K562 (cell line): ENCODE measurements at regions not wholly inside any gene's neighbourhood (a gene's known extent, or its start where the extent isn't known, plus 50 kb on each side); places are given as distances from the start of the nearest gene placed in this dataset.
"Not testable (repeated sequence)": the region's sequence is repeated elsewhere in the genome, so short reads cannot be mapped to it uniquely, and the experiment has no call there.

Experiments used
- ATAC-seq: fragments of 200-7000 bp; cut with Tn5 transposase; 3 replicates; pipeline ENCODE4 v1.9.1; 2020; ENCODE audit warnings: moderate library complexity
- BruUV-seq: library from RNA; stranded (reverse); fragments of 400-500 nt; replicated peaks from 2 replicates; lab custom pipeline; 2021; lab: Mats Ljungman, UMichigan
- CTCF ChIA-PET: fragments of 300-600 bp; formaldehyde crosslinking; extraction: SDS; loops from one replicate; lab custom pipeline; 2021; ENCODE audit warnings: low intra/inter-chr PET ratio; lab: Yijun Ruan, JAX
- POLR2A ChIA-PET: fragments of 300-600, 350-650 bp; sonication (Branson Sonifier 250); formaldehyde crosslinking; extraction: SDS; loops from one replicate; lab custom pipeline; 2021; ENCODE audit warnings: antibody characterized with exemption, inconsistent platforms; lab: Yijun Ruan, JAX
- DNase-seq, 4 experiments: peaks; one replicate each; pipeline versions ENCODE4 v3.0.0 to v3.0.0-alpha.2; 2011 to 2018; ENCODE audit warnings: low spot score in 3 of 4, mixed read lengths in 3 of 4; ENCODE audit errors: extremely low read depth in 1 of 4
- FAIRE-seq: peaks from 2 replicates; lab custom pipeline; 2011; peaks lifted over from hg19 to GRCh38; lab: Jason Lieb, UNC
- H2AFZ ChIP-seq: 2 replicates; pipeline ENCODE4 v1.6.0; 2011; ENCODE audit warnings: low read depth, low read length, control low read depth, inconsistent platforms
- H3K27ac ChIP-seq: fragments of 200-600 bp; 3 replicates; pipeline ENCODE4 v1.8.0; 2011; ENCODE audit warnings: low read depth, mild to moderate bottlenecking, control low read depth, inconsistent platforms, low read length, moderate library complexity, mixed read lengths; ENCODE audit errors: extremely low read depth
- H3K27me3 ChIP-seq, 2 experiments: fragments of 300-600 bp in 1 of 2; 2 replicates in 1 of 2; 3 replicates in 1 of 2; pipeline versions ENCODE4 v1.6.0 to v1.8.0; 2011; ENCODE audit warnings: inconsistent platforms in 2 of 2, low read length in 2 of 2, mild to moderate bottlenecking in 1 of 2, mixed read lengths in 1 of 2, moderate library complexity in 1 of 2; ENCODE audit not compliant: control insufficient read depth in 2 of 2, insufficient read depth in 2 of 2
- H3K36me3 ChIP-seq: fragments of 300-600 bp; 3 replicates; pipeline ENCODE4 v1.8.0; 2011; ENCODE audit warnings: mild to moderate bottlenecking, low read length, inconsistent platforms; ENCODE audit not compliant: control insufficient read depth, insufficient read depth
- H3K4me1 ChIP-seq, 2 experiments: fragments of 200-600 bp in 1 of 2; replicated peaks in 1 of 2; 2 replicates in 1 of 2; 3 replicates in 1 of 2; pipeline versions ENCODE4 v1.5.1 to v1.8.0; 2011; ENCODE audit warnings: inconsistent platforms in 2 of 2, low read length in 2 of 2, mild to moderate bottlenecking in 1 of 2, mixed read lengths in 1 of 2, moderate library complexity in 1 of 2; ENCODE audit not compliant: control insufficient read depth in 2 of 2, insufficient read depth in 2 of 2
- H3K4me2 ChIP-seq: 2 replicates; pipeline ENCODE4 v1.6.1; 2011; ENCODE audit warnings: low read length, control low read depth, inconsistent platforms, mixed read lengths; ENCODE audit not compliant: insufficient read depth
- H3K4me3 ChIP-seq: fragments of 200-600 bp; sonication (generic), shearing (Covaris generic); 2 replicates; pipeline ENCODE4 v1.5.1; 2016; ENCODE audit warnings: control low read depth, inconsistent platforms
- H3K79me2 ChIP-seq: fragments of 200-600 bp; 3 replicates; pipeline ENCODE4 v1.8.0; 2011; ENCODE audit warnings: low read length, inconsistent platforms; ENCODE audit not compliant: control insufficient read depth, insufficient read depth
- H3K9ac ChIP-seq, 2 experiments: 2 replicates each; pipeline versions ENCODE4 v1.6.0 to v1.6.1; 2011; ENCODE audit warnings: low read depth in 2 of 2, low read length in 2 of 2, control low read depth in 1 of 2, inconsistent platforms in 1 of 2, mild to moderate bottlenecking in 1 of 2, mixed read lengths in 1 of 2; ENCODE audit not compliant: insufficient read depth in 1 of 2
- H3K9me1 ChIP-seq: one replicate; pipeline ENCODE4 v1.6.0; 2011; ENCODE audit warnings: inconsistent platforms, mild to moderate bottlenecking, low read length, moderate library complexity; ENCODE audit not compliant: control insufficient read depth, insufficient read depth
- H3K9me3 ChIP-seq: replicated peaks from 2 replicates; pipeline ENCODE4 v1.5.1; 2011; ENCODE audit warnings: low read depth, low read length, inconsistent platforms; ENCODE audit not compliant: control insufficient read depth, insufficient read depth
- H4K20me1 ChIP-seq: replicated peaks from 2 replicates; pipeline ENCODE4 v1.6.1; 2011; ENCODE audit warnings: low read length, inconsistent platforms, mixed read lengths; ENCODE audit not compliant: control insufficient read depth, insufficient read depth
- ARID1B ChIP-seq: fragments of 450-650 bp; IDR thresholded peaks from 2 replicates; pipeline ENCODE4 v1.6.1; 2016; ENCODE audit warnings: antibody characterized with exemption, mild to moderate bottlenecking, inconsistent platforms
- NBN ChIP-seq: fragments of 450-650 bp; IDR thresholded peaks from 2 replicates; pipeline ENCODE4 v1.6.1; 2016; ENCODE audit warnings: low read depth, mild to moderate bottlenecking
- XRCC3 ChIP-seq: fragments of 450-650 bp; IDR thresholded peaks from 2 replicates; pipeline ENCODE4 v1.6.1; 2017; ENCODE audit warnings: mild to moderate bottlenecking, moderate library complexity
- ZNF174 ChIP-seq: fragments of 250-450 bp; sonication (Bioruptor Pico); IDR thresholded peaks from 2 replicates; pipeline ENCODE4 v1.4.0; 2020; ENCODE audit warnings: mild to moderate bottlenecking
- WGBS: fragments of 100-300 bp; shearing (Covaris generic); methylation state at CpG from one replicate; pipeline ENCODE4 v1.1.6; 2016; ENCODE audit warnings: low coverage, mixed read lengths; ENCODE audit not compliant: insufficient coverage; ENCODE audit errors: missing lambda C conversion rate; 5-methylcytosine and 5-hydroxymethylcytosine counted together
- in situ Hi-C: fragments of 300-500 bp; cut with MboI; formaldehyde crosslinking; loops from 4 replicates; pipeline ENCODE4 v1.15.0; 2018; ENCODE audit warnings: inconsistent platforms, mixed read lengths
- intact Hi-C: fragments of 100-400 bp; cut with micrococcal nuclease; formaldehyde crosslinking; loops from 2 replicates; pipeline ENCODE4 v1.14.2; 2022
- TF ChIP-seq, protein P1 (sequence below): sonication (generic); formaldehyde crosslinking; IDR thresholded peaks from 2 replicates; pipeline ENCODE4 v1.8.0; 2022; ENCODE audit warnings: mild to moderate bottlenecking, missing genetic modification reagents

DNA sequence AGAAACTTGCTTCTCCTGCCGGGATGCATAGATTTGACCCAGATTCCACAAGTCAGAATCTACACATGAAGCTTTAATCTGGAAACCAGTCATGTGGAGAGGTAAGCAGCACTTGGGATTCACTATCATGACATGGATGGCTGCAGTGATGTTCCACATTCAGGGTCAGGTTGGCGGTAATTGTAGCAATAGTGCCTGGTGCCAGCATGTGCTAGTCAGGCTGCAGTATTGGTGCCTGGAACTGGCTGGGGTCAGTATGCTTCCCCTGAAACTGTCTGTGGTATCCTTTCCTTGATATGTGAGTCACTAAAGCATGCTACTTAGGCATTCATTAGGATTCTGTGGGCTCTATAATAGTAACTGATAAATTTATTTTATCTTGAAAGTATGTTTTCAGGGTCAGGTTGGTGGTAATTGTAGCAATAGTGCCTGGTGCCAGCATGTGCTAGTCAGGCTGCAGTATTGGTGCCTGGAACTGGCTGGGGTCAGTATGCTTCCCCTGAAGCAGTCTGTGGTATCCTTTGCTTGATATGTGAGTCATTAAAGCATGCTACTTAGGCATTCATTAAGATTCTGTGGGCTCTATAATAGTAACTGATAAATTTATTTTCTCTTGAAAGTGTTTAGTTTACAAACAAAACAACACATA lies 1439.2 kb downstream of the ZPLD1 start:
- ATAC-seq (no peak), FAIRE-seq (no peak), DNase-seq (no peak)
- Histone ChIP-seq H3K4me3 (no peak overlapping the region), H4K20me1 (no peaks in the 10 kb centered on the region), H3K27me3 (no peaks in the 10 kb centered on the region), H3K9me1 (no peaks in the 10 kb centered on the region), H3K27ac (no peak overlapping the region), H3K4me2 (no peak overlapping the region), H3K79me2 (no peaks in the 10 kb centered on the region)
- 4% methylated on average over 2 of the region's 2 CpGs for WGBS
- CTCF ChIA-PET = no interaction called here
- no peak for TF ChIP-seq ZNF174
- TF ChIP-seq, protein P1, sequence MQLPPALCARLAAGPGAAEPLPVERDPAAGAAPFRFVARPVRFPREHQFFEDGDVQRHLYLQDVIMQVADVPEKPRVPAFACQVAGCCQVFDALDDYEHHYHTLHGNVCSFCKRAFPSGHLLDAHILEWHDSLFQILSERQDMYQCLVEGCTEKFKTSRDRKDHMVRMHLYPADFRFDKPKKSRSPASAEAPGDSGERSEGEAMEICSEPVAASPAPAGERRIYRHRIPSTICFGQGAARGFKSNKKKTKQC (CRISPR knock-in tag) = no peak
- TF ChIP-seq XRCC3 = no peak
- TF ChIP-seq ARID1B = no peak
- TF ChIP-seq NBN = no peak
- TF ChIP-seq, all 486 proteins: peak for 0
- BruUV-seq = no TSS peak
- no peak overlapping the region for H3K9ac ChIP-seq
- in situ Hi-C loops (no loop called here), intact Hi-C loops (no loop called here)
- no peaks in the 10 kb centered on the region for H3K36me3 ChIP-seq
- no peaks in the 10 kb centered on the region for H3K4me1 ChIP-seq
- POLR2A ChIA-PET = no interaction called here
- no peak overlapping the region for H2AFZ ChIP-seq
- no peaks in the 10 kb centered on the region for H3K9me3 ChIP-seq

DNA sequence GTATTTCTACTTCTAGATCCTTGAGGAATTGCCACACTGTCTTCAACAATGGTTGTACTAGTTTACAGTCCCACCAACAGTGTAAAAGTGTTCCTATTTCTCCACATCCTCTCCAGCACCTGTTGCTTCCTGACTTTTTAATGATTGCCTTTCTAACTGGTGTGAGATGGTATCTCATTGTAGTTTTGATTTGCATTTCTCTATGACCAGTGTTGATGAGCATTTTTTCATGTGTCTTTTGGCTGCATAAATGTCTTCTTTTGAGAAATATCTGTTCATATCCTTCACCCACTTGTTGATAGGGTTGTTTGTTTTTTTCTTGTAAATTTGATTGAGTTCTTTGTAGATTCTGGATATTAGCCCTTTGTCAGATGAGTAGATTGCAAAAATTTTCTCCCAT lies 1447.0 kb downstream of the ZPLD1 start:
- H3K36me3 ChIP-seq, FAIRE-seq, H4K20me1 ChIP-seq, H2AFZ ChIP-seq, BruUV-seq, CTCF ChIA-PET, H3K4me1 ChIP-seq, H3K79me2 ChIP-seq, H3K9me3 ChIP-seq, intact Hi-C loops, in situ Hi-C loops, H3K9me1 ChIP-seq, H3K27ac ChIP-seq, H3K4me3 ChIP-seq, H3K9ac ChIP-seq, DNase-seq, ATAC-seq, H3K27me3 ChIP-seq, POLR2A ChIA-PET, H3K4me2 ChIP-seq: not testable (repeated sequence)
